HCT116 (cell line): ENCODE measurements at regions not wholly inside any gene's neighbourhood (a gene's known extent, or its start where the extent isn't known, plus 50 kb on each side); places are given as distances from the start of the nearest gene placed in this dataset.

Experiments used
- ATAC-seq: fragments of 200-7000 bp; cut with Tn5 transposase; 2 replicates; pipeline ENCODE4 v1.9.1; 2020; ENCODE audit warnings: mild to moderate bottlenecking, moderate library complexity
- BruUV-seq: library from RNA; stranded (reverse); fragments of 400-500 nt; replicated peaks from 2 replicates; lab custom pipeline; 2021; lab: Mats Ljungman, UMichigan
- CTCF ChIA-PET: fragments of 300-600 bp; sonication (Branson Sonifier 250); formaldehyde crosslinking; loops from one replicate; lab custom pipeline; 2021; ENCODE audit warnings: antibody characterized with exemption; lab: Charles Lee
- POLR2A ChIA-PET: fragments of 300-600, 350-600 bp; sonication (Branson Sonifier 250); formaldehyde crosslinking; loops from one replicate; lab custom pipeline; 2021; ENCODE audit warnings: antibody characterized with exemption; lab: Charles Lee
- RAD21 ChIA-PET, 2 experiments: fragments of 300-600 bp; sonication (Branson Sonifier 250); formaldehyde crosslinking; loops; one replicate each; lab custom pipeline; 2023; ENCODE audit warnings: low total read pairs in 2 of 2; ENCODE audit not compliant: uncharacterized antibody in 2 of 2, unreplicated experiment in 2 of 2, low non-redundant PET in 1 of 2; lab: Charles Lee
- DNase-seq: peaks from one replicate; pipeline ENCODE4 v3.0.0-alpha.2; 2010; ENCODE audit warnings: low read depth, low spot score
- H2AFZ ChIP-seq: fragments of 200-600 bp; shearing (Covaris generic), sonication (generic); 2 replicates; pipeline ENCODE4 v1.6.1; 2017; ENCODE audit warnings: low read depth, mixed run types, mixed read lengths, antibody characterized with exemption, low read length; ENCODE audit not compliant: poor library complexity, severe bottlenecking
- H3K27ac ChIP-seq: 2 replicates; pipeline ENCODE4 v1.5.1; 2012; ENCODE audit warnings: low read depth, low read length
- H3K27me3 ChIP-seq: fragments of 200-600 bp; sonication (generic); 2 replicates; pipeline ENCODE4 v1.6.1; 2016; ENCODE audit warnings: mixed run types, low read length, mixed read lengths; ENCODE audit not compliant: insufficient read depth
- H3K36me3 ChIP-seq, 2 experiments: fragments of 200-500 bp in 1 of 2; fragments of 200-600 bp in 1 of 2; sonication (Bioruptor generic) in 1 of 2; sonication (generic) in 1 of 2; 2 replicates each; pipeline versions ENCODE4 v1.5.1 to v1.6.1; 2014 to 2016; ENCODE audit warnings: low read length in 2 of 2, inconsistent platforms in 1 of 2, mixed read lengths in 1 of 2, mixed run types in 1 of 2; ENCODE audit not compliant: insufficient read depth in 2 of 2, control insufficient read depth in 1 of 2
- H3K4me1 ChIP-seq, 2 experiments: fragments of 200-600 bp in 1 of 2; sonication (generic) in 1 of 2; 2 replicates each; pipeline versions ENCODE4 v1.5.1 to v1.6.1; 2012 to 2017; ENCODE audit warnings: low read length in 2 of 2, inconsistent platforms in 1 of 2, mild to moderate bottlenecking in 1 of 2, mixed read lengths in 1 of 2, mixed run types in 1 of 2, moderate library complexity in 1 of 2; ENCODE audit not compliant: insufficient read depth in 2 of 2, control insufficient read depth in 1 of 2
- H3K4me2 ChIP-seq: fragments of 200-600 bp; sonication (generic); 2 replicates; pipeline ENCODE4 v1.6.1; 2017; ENCODE audit warnings: mixed run types, low read length, mixed read lengths
- H3K4me3 ChIP-seq, 2 experiments: fragments of 200-600 bp in 1 of 2; sonication (generic) in 1 of 2; replicated peaks in 1 of 2; 2 replicates each; pipeline ENCODE4 v1.5.1; 2011 to 2016; ENCODE audit warnings: low read length in 2 of 2, control low read depth in 1 of 2, low read depth in 1 of 2, mild to moderate bottlenecking in 1 of 2, mixed read lengths in 1 of 2, mixed run types in 1 of 2
- H3K79me2 ChIP-seq: fragments of 200-600 bp; sonication (generic); 2 replicates; pipeline ENCODE4 v1.6.1; 2017; ENCODE audit warnings: mild to moderate bottlenecking, mixed run types, low read length, moderate library complexity, mixed read lengths; ENCODE audit not compliant: insufficient read depth
- H3K9ac ChIP-seq: fragments of 200-600 bp; sonication (generic); 2 replicates; pipeline ENCODE4 v1.6.1; 2016; ENCODE audit warnings: low read length, mixed read lengths
- H3K9me2 ChIP-seq: fragments of 200-600 bp; sonication (generic), shearing (Covaris generic); 2 replicates; pipeline ENCODE4 v1.6.1; 2017; ENCODE audit warnings: mixed run types, mild to moderate bottlenecking, moderate library complexity; ENCODE audit not compliant: insufficient read depth
- H3K9me3 ChIP-seq, 2 experiments: fragments of 200-500 bp in 1 of 2; fragments of 200-600 bp in 1 of 2; sonication (Bioruptor generic) in 1 of 2; sonication (generic) in 1 of 2; 2 replicates each; pipeline ENCODE4 v1.6.1; 2014 to 2017; ENCODE audit warnings: low read length in 2 of 2, mixed read lengths in 2 of 2, inconsistent platforms in 1 of 2, low read depth in 1 of 2, mild to moderate bottlenecking in 1 of 2, mixed run types in 1 of 2, moderate library complexity in 1 of 2; ENCODE audit not compliant: control insufficient read depth in 1 of 2, insufficient read depth in 1 of 2
- H4K20me1 ChIP-seq: fragments of 200-600 bp; sonication (generic), shearing (Covaris generic); 2 replicates; pipeline ENCODE4 v1.6.1; 2017; ENCODE audit warnings: mixed run types, mild to moderate bottlenecking, moderate library complexity; ENCODE audit not compliant: insufficient read depth
- CBX3 ChIP-seq: IDR thresholded peaks from 2 replicates; pipeline ENCODE4 v1.6.1; 2012; ENCODE audit warnings: low read depth
- EGR1 ChIP-seq: IDR thresholded peaks from 2 replicates; pipeline ENCODE4 v1.6.1; 2012; ENCODE audit warnings: low read depth
- FOSL1 ChIP-seq: IDR thresholded peaks from 2 replicates; pipeline ENCODE4 v1.6.1; 2012; ENCODE audit warnings: low read depth
- POLR2A ChIP-seq: IDR thresholded peaks from 2 replicates; pipeline ENCODE4 v1.7.0; 2011; ENCODE audit warnings: borderline replicate concordance; ENCODE audit not compliant: insufficient read depth, insufficient read length; ENCODE audit errors: extremely low read depth
- POLR2AphosphoS5 ChIP-seq: IDR thresholded peaks from 2 replicates; pipeline ENCODE4 v1.6.1; 2011; ENCODE audit warnings: mild to moderate bottlenecking, low read depth, low read length, moderate library complexity
- RAD21 ChIP-seq: IDR thresholded peaks from 2 replicates; pipeline ENCODE4 v1.6.1; 2012; ENCODE audit warnings: low read depth, mild to moderate bottlenecking
- SIN3A ChIP-seq: IDR thresholded peaks from 2 replicates; pipeline ENCODE4 v1.6.1; 2012; ENCODE audit warnings: low read depth
- SP1 ChIP-seq: IDR thresholded peaks from 2 replicates; pipeline ENCODE4 v1.6.1; 2012; ENCODE audit warnings: low read depth
- SRF ChIP-seq: IDR thresholded peaks from 2 replicates; pipeline ENCODE4 v1.6.1; 2012; ENCODE audit warnings: low read depth
- TCF7L2 ChIP-seq: IDR thresholded peaks from 2 replicates; pipeline ENCODE4 v1.7.0; 2011; ENCODE audit warnings: borderline replicate concordance, inconsistent platforms; ENCODE audit not compliant: insufficient read depth, insufficient read length; ENCODE audit errors: extremely low read depth
- ZBTB33 ChIP-seq: IDR thresholded peaks from 2 replicates; pipeline ENCODE4 v1.6.1; 2011; ENCODE audit warnings: mild to moderate bottlenecking, low read length, moderate library complexity; ENCODE audit not compliant: insufficient replicate concordance; ENCODE audit errors: extremely low read depth
- ZNF274 ChIP-seq: fragments of 200-500 bp; sonication (Bioruptor generic); IDR thresholded peaks from 2 replicates; pipeline ENCODE4 v1.6.1; 2014; ENCODE audit warnings: mild to moderate bottlenecking, low read depth, low read length, inconsistent platforms
- intact Hi-C: fragments of 100-400 bp; cut with micrococcal nuclease; formaldehyde crosslinking; loops from 2 replicates; pipeline ENCODE4 v1.10.0; 2022
- TF ChIP-seq, protein P1 (sequence below): IDR thresholded peaks from 2 replicates; pipeline ENCODE4 v1.6.1; 2012
- TF ChIP-seq, protein P2 (sequence below), 3 experiments: fragments of 200-600 bp in 1 of 3; sonication (generic) in 1 of 3; IDR thresholded peaks in 2 of 3; conservative IDR thresholded peaks in 1 of 3; 2 replicates each; pipeline ENCODE4 v1.5.1; 2012 to 2017; ENCODE audit warnings: low read depth in 2 of 3, low read length in 2 of 3, antibody characterized with exemption in 1 of 3, borderline replicate concordance in 1 of 3, control low read depth in 1 of 3, mild to moderate bottlenecking in 1 of 3, mixed read lengths in 1 of 3, mixed run types in 1 of 3, moderate library complexity in 1 of 3; ENCODE audit not compliant: insufficient read depth in 1 of 3
- TF ChIP-seq, protein P3 (sequence below): IDR thresholded peaks from 2 replicates; pipeline ENCODE4 v1.6.1; 2012; ENCODE audit warnings: low read depth
- TF ChIP-seq, protein P4 (sequence below): IDR thresholded peaks from 2 replicates; pipeline ENCODE4 v1.6.1; 2012

DNA sequence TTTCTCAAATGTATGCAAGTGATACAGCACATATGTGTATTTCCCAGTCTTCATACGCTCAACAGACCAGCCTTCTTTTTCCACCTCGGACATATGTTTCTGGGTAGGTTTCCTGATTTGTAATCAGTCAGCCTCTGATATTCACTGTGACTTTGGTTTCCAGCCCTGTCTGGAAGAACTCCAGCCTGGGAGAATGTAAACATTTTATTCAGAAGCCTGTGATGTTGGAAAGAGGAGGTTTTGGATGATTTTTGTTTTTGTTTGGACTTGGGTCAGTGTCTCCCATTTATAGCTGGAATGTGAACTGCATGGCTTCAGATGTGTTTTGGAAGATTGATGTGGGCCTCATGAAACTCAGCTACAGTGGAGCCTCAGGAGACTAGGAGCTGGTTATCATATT, 172.2 kb upstream of the CENPW start:
- BruUV-seq = no TSS peak
- ATAC-seq = no peak
- ChIA-PET POLR2A (no interaction called here), RAD21 (no interaction called here), CTCF (interaction anchor here (1.2 kb wide), 1 partner anchor 9 kb away, joined by 3 read pairs; no protein-coding TSS in a partner anchor)
- H3K27me3 ChIP-seq = no peaks in the 10 kb centered on the region
- no peak overlapping the region for H3K4me3 ChIP-seq
- H3K4me2 ChIP-seq = no peak overlapping the region
- intact Hi-C loops = no loop called here
- no peak overlapping the region for H2AFZ ChIP-seq
- H3K9me2 ChIP-seq = no peaks in the 10 kb centered on the region
- no peak for DNase-seq
- H4K20me1 ChIP-seq = no peaks in the 10 kb centered on the region
- H3K79me2 ChIP-seq = no peaks in the 10 kb centered on the region
- H3K27ac ChIP-seq = no peak overlapping the region
- TF ChIP-seq SP1 (no peak), POLR2AphosphoS5 (no peak), SRF (no peak), FOSL1 (no peak), ZNF274 (no peak), SIN3A (no peak), CBX3 (no peak), POLR2A (no peak), ZBTB33 (no peak), RAD21 (no peak), EGR1 (no peak), TCF7L2 (no peak)
- TF ChIP-seq, protein P1, sequence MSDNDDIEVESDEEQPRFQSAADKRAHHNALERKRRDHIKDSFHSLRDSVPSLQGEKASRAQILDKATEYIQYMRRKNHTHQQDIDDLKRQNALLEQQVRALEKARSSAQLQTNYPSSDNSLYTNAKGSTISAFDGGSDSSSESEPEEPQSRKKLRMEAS = no peak
- TF ChIP-seq, protein P2, sequence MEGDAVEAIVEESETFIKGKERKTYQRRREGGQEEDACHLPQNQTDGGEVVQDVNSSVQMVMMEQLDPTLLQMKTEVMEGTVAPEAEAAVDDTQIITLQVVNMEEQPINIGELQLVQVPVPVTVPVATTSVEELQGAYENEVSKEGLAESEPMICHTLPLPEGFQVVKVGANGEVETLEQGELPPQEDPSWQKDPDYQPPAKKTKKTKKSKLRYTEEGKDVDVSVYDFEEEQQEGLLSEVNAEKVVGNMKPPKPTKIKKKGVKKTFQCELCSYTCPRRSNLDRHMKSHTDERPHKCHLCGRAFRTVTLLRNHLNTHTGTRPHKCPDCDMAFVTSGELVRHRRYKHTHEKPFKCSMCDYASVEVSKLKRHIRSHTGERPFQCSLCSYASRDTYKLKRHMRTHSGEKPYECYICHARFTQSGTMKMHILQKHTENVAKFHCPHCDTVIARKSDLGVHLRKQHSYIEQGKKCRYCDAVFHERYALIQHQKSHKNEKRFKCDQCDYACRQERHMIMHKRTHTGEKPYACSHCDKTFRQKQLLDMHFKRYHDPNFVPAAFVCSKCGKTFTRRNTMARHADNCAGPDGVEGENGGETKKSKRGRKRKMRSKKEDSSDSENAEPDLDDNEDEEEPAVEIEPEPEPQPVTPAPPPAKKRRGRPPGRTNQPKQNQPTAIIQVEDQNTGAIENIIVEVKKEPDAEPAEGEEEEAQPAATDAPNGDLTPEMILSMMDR (IDR thresholded peaks at IDR 0.05 in 2 of 3, conservative IDR thresholded peaks at IDR 0.05 in 1 of 3; ENCODE audit: borderline replicate concordance in 1 of 3, insufficient read depth in 1 of 3, low read depth in 2 of 3, low read length in 2 of 3) = no peak
- TF ChIP-seq, protein P3, sequence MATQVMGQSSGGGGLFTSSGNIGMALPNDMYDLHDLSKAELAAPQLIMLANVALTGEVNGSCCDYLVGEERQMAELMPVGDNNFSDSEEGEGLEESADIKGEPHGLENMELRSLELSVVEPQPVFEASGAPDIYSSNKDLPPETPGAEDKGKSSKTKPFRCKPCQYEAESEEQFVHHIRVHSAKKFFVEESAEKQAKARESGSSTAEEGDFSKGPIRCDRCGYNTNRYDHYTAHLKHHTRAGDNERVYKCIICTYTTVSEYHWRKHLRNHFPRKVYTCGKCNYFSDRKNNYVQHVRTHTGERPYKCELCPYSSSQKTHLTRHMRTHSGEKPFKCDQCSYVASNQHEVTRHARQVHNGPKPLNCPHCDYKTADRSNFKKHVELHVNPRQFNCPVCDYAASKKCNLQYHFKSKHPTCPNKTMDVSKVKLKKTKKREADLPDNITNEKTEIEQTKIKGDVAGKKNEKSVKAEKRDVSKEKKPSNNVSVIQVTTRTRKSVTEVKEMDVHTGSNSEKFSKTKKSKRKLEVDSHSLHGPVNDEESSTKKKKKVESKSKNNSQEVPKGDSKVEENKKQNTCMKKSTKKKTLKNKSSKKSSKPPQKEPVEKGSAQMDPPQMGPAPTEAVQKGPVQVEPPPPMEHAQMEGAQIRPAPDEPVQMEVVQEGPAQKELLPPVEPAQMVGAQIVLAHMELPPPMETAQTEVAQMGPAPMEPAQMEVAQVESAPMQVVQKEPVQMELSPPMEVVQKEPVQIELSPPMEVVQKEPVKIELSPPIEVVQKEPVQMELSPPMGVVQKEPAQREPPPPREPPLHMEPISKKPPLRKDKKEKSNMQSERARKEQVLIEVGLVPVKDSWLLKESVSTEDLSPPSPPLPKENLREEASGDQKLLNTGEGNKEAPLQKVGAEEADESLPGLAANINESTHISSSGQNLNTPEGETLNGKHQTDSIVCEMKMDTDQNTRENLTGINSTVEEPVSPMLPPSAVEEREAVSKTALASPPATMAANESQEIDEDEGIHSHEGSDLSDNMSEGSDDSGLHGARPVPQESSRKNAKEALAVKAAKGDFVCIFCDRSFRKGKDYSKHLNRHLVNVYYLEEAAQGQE = no peak
- TF ChIP-seq, protein P4, sequence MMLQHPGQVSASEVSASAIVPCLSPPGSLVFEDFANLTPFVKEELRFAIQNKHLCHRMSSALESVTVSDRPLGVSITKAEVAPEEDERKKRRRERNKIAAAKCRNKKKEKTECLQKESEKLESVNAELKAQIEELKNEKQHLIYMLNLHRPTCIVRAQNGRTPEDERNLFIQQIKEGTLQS = no peak
- no peak overlapping the region for H3K9ac ChIP-seq
- no peaks in the 10 kb centered on the region for H3K36me3 ChIP-seq
- H3K4me1 ChIP-seq = no peaks in the 10 kb centered on the region
- H3K9me3 ChIP-seq = no peaks in the 10 kb centered on the region
